B cell (primary cell): ENCODE measurements at regions not wholly inside any gene's neighbourhood (a gene's known extent, or its start where the extent isn't known, plus 50 kb on each side); places are given as distances from the start of the nearest gene placed in this dataset.

ENCODE experiments used
- CTCF ChIP-seq: fragments of 200-600 bp; IDR thresholded peaks from one replicate; pipeline ENCODE4 v1.8.0; 2022; ENCODE audit warnings: antibody characterized with exemption, mild to moderate bottlenecking
- EZH2 ChIP-seq: IDR thresholded peaks from 2 replicates; pipeline ENCODE4 v1.6.1; 2012; ENCODE audit warnings: borderline replicate concordance, low read depth, mild to moderate bottlenecking, moderate library complexity, low read length; ENCODE audit not compliant: insufficient read depth, poor library complexity, severe bottlenecking

- TF ChIP-seq EZH2 (no peak), CTCF (no peak)
Measured at GRCh38 chr7:42445691-42446090, 208.7 kb upstream of the GLI3 start.
